IMR-90 (cell line): ENCODE measurements at regions not wholly inside any gene's neighbourhood (a gene's known extent, or its start where the extent isn't known, plus 50 kb on each side); places are given as distances from the start of the nearest gene placed in this dataset.
A peak's percentile ranks its signal among the peaks of the same experiment; 100 is the strongest.

Experiments
- ATAC-seq: fragments of 200-7000 bp; cut with Tn5 transposase; 2 replicates; pipeline ENCODE4 v1.9.1; 2020; ENCODE audit warnings: low read depth, mild to moderate bottlenecking, moderate library complexity
- BruUV-seq: library from RNA; stranded (reverse); fragments of 400-500 nt; replicated peaks from 2 replicates; lab custom pipeline; 2021; lab: Mats Ljungman, UMichigan
- CTCF ChIA-PET: fragments of 300-600 bp; formaldehyde crosslinking; extraction: SDS; loops from one replicate; lab custom pipeline; 2021; ENCODE audit warnings: antibody characterized with exemption; lab: Yijun Ruan, JAX
- POLR2A ChIA-PET: fragments of 300-600 bp; sonication (Branson Sonifier 250); formaldehyde crosslinking; loops from one replicate; lab custom pipeline; 2022; ENCODE audit warnings: antibody characterized with exemption; ENCODE audit not compliant: unreplicated experiment; lab: Charles Lee
- DNase-seq: peaks from one replicate; pipeline ENCODE4 v3.0.0; 2013
- H2AFZ ChIP-seq: replicated peaks from 2 replicates; pipeline ENCODE3; 2013; ENCODE audit warnings: low read length, mild to moderate bottlenecking; ENCODE audit not compliant: poor library complexity
- H2AK5ac ChIP-seq: 2 replicates; pipeline ENCODE4 v1.6.1; 2013; ENCODE audit warnings: low read depth, low read length, inconsistent platforms
- H2AK9ac ChIP-seq: replicated peaks from 2 replicates; pipeline ENCODE3; 2013; ENCODE audit warnings: mild to moderate bottlenecking, low read depth, low read length, moderate library complexity; ENCODE audit not compliant: poor library complexity
- H2BK120ac ChIP-seq: 2 replicates; pipeline ENCODE4 v1.6.1; 2013; ENCODE audit warnings: low read depth, low read length, inconsistent platforms
- H2BK15ac ChIP-seq: 3 replicates; pipeline ENCODE4 v1.6.1; 2013; ENCODE audit warnings: low read depth, low read length, inconsistent platforms
- H2BK20ac ChIP-seq: 2 replicates; pipeline ENCODE4 v1.6.1; 2013; ENCODE audit warnings: low read depth, mild to moderate bottlenecking, inconsistent platforms, low read length, moderate library complexity
- H2BK5ac ChIP-seq: 2 replicates; pipeline ENCODE4 v1.6.1; 2013; ENCODE audit warnings: mild to moderate bottlenecking, low read depth, low read length, inconsistent platforms; ENCODE audit not compliant: poor library complexity, severe bottlenecking
- H3K14ac ChIP-seq: replicated peaks from 2 replicates; pipeline ENCODE4 v1.6.1; 2013; ENCODE audit warnings: low read depth, low read length, inconsistent platforms
- H3K18ac ChIP-seq: 2 replicates; pipeline ENCODE4 v1.6.1; 2013; ENCODE audit warnings: low read depth, low read length, control low read depth
- H3K23ac ChIP-seq: 2 replicates; pipeline ENCODE4 v1.6.1; 2013; ENCODE audit warnings: low read depth, low read length, inconsistent platforms
- H3K27ac ChIP-seq: 2 replicates; pipeline ENCODE4 v1.5.1; 2013; ENCODE audit warnings: mild to moderate bottlenecking, control low read depth, low read length; ENCODE audit not compliant: insufficient read depth
- H3K27me3 ChIP-seq: 2 replicates; pipeline ENCODE4 v1.6.1; 2013; ENCODE audit warnings: low read length; ENCODE audit not compliant: control insufficient read depth, insufficient read depth
- H3K36me3 ChIP-seq: 2 replicates; pipeline ENCODE4 v1.6.1; 2013; ENCODE audit warnings: low read length, mixed read lengths; ENCODE audit not compliant: control insufficient read depth, insufficient read depth
- H3K4ac ChIP-seq: 2 replicates; pipeline ENCODE4 v1.6.1; 2013; ENCODE audit warnings: low read depth, low read length, inconsistent platforms
- H3K4me1 ChIP-seq: 2 replicates; pipeline ENCODE4 v1.6.1; 2013; ENCODE audit warnings: low read length, mixed read lengths; ENCODE audit not compliant: control insufficient read depth, insufficient read depth
- H3K4me2 ChIP-seq: 2 replicates; pipeline ENCODE4 v1.6.1; 2013; ENCODE audit warnings: low read depth, mild to moderate bottlenecking, control low read depth, low read length, moderate library complexity
- H3K4me3 ChIP-seq: 2 replicates; pipeline ENCODE4 v1.5.1; 2013; ENCODE audit warnings: low read depth, mild to moderate bottlenecking, control low read depth, low read length, moderate library complexity; ENCODE audit not compliant: insufficient read depth
- H3K56ac ChIP-seq: 2 replicates; pipeline ENCODE4 v1.6.1; 2013; ENCODE audit warnings: low read length, inconsistent platforms; ENCODE audit not compliant: insufficient read depth; ENCODE audit errors: extremely low read depth
- H3K79me1 ChIP-seq, 2 experiments: 2 replicates each; pipeline ENCODE4 v1.6.1; 2013; ENCODE audit warnings: low read length in 2 of 2, inconsistent platforms in 1 of 2, low read depth in 1 of 2
- H3K9ac ChIP-seq: 2 replicates; pipeline ENCODE4 v1.6.1; 2013; ENCODE audit warnings: low read depth, low read length, control low read depth
- H3K9me1 ChIP-seq: 2 replicates; pipeline ENCODE4 v1.6.1; 2013; ENCODE audit warnings: low read length, inconsistent platforms; ENCODE audit not compliant: insufficient read depth
- H3K9me3 ChIP-seq: 2 replicates; pipeline ENCODE4 v1.6.1; 2013; ENCODE audit warnings: low read length; ENCODE audit not compliant: control insufficient read depth, insufficient read depth
- H4K20me1 ChIP-seq: 2 replicates; pipeline ENCODE4 v1.6.1; 2013; ENCODE audit warnings: low read length, inconsistent platforms; ENCODE audit not compliant: insufficient read depth
- H4K5ac ChIP-seq: 2 replicates; pipeline ENCODE4 v1.6.1; 2013; ENCODE audit warnings: mild to moderate bottlenecking, low read depth, low read length, control low read depth
- H4K8ac ChIP-seq, 2 experiments: 2 replicates each; pipeline ENCODE4 v1.6.1; 2013; ENCODE audit warnings: low read depth in 2 of 2, low read length in 2 of 2, control low read depth in 1 of 2, inconsistent platforms in 1 of 2
- H4K91ac ChIP-seq: 2 replicates; pipeline ENCODE4 v1.6.1; 2013; ENCODE audit warnings: low read depth, low read length, inconsistent platforms; ENCODE audit not compliant: insufficient read depth
- BHLHE40 ChIP-seq: fragments of 150-350 bp; IDR thresholded peaks from 2 replicates; pipeline ENCODE4 v1.6.1; 2016; ENCODE audit warnings: mild to moderate bottlenecking, low read depth, low read length
- MAFK ChIP-seq: IDR thresholded peaks from 2 replicates; pipeline ENCODE4 v1.6.1; 2012; ENCODE audit warnings: low read depth, low read length, improper control_type of control experiment
- MAZ ChIP-seq: IDR thresholded peaks from 2 replicates; pipeline ENCODE4 v1.6.1; 2012; ENCODE audit warnings: low read depth, mild to moderate bottlenecking, low read length, improper control_type of control experiment, moderate library complexity, borderline replicate concordance
- RAD21 ChIP-seq: IDR thresholded peaks from 2 replicates; pipeline ENCODE4 v1.6.1; 2012; ENCODE audit warnings: low read length, improper control_type of control experiment
- WGBS, 2 experiments: methylation state at CpG; one replicate each; pipeline versions ENCODE4 v1.1.5 to v1.1.7; 2013; ENCODE audit warnings: missing lambda C conversion rate in 2 of 2; ENCODE audit not compliant: insufficient read length in 1 of 2; ENCODE audit errors: extremely low coverage in 2 of 2; 5-methylcytosine and 5-hydroxymethylcytosine counted together
- dilution Hi-C: fragments of 300-500 bp; cut with HindIII; formaldehyde crosslinking; loops from one replicate; pipeline ENCODE4 v1.14.3; 2018; ENCODE audit warnings: low sequenced_read_pairs; ENCODE audit not compliant: unreplicated experiment
- in situ Hi-C: fragments of 300-500 bp; cut with MboI; formaldehyde crosslinking; loops from 3 replicates; pipeline ENCODE4 v1.14.3; 2019; ENCODE audit warnings: low sequenced_read_pairs, inconsistent platforms, mixed read lengths
- intact Hi-C: fragments of 100-400 bp; cut with micrococcal nuclease; formaldehyde crosslinking; loops from 2 replicates; pipeline ENCODE4 v1.10.0; 2022
- TF ChIP-seq, protein P1 (sequence below): conservative IDR thresholded peaks from 2 replicates; pipeline ENCODE4 v1.5.1; 2012; ENCODE audit warnings: mild to moderate bottlenecking, low read depth, low read length, improper control_type of control experiment

DNA sequence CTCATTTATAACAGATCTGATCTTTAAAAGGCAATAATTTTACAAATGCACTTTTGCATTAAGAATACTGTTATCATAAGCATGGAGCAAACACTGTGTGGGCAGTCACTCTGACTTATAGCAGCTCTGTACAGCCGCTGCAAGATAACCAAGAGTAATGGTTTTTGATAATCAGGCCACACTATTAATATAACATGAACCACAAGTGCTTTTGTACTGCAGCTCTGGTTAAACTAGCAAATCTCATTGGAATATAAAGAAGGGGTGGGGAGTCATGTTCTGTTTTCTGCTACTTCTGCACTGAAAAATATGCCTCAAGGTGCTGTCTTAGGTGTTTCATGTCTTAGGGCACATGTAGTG, 357.4 kb downstream of the LMO4 start:
- Histone ChIP-seq H2AK5ac (peak overlapping the region; percentile 27; the same call in 1 of the 2 replicates), H3K14ac (no peak overlapping the region), H2BK120ac (no peak overlapping the region), H4K91ac (no peak overlapping the region), H4K8ac (peak overlapping the region in 1 of 2 experiments; percentile 38; a peak in 1 of 4 replicates), H3K9ac (no peak overlapping the region), H3K56ac (no peak overlapping the region), H2AK9ac (no peak overlapping the region), H3K27me3 (no peaks in the 10 kb centered on the region), H4K5ac (no peak overlapping the region), H3K4me3 (no peak overlapping the region), H3K79me1 (no peaks in the 10 kb centered on the region), H3K4me1 (peaks cover 10% of the 10 kb centered on the region), H2AFZ (peak overlapping the region; percentile 26), H3K9me3 (no peaks in the 10 kb centered on the region), H2BK20ac (no peak overlapping the region), H4K20me1 (no peaks in the 10 kb centered on the region), H2BK15ac (no peak overlapping the region), H3K27ac (no peak overlapping the region), H3K36me3 (no peaks in the 10 kb centered on the region), H3K18ac (peak overlapping the region; percentile 18), H2BK5ac (no peak overlapping the region), H3K4me2 (no peak overlapping the region; the same call in 1 of the 2 replicates), H3K23ac (no peak overlapping the region), H3K4ac (no peak overlapping the region), H3K9me1 (no peaks in the 10 kb centered on the region; the same call in 1 of the 2 replicates)
- no peak for DNase-seq
- ChIA-PET POLR2A (no interaction called here), CTCF (interaction anchor here (1.1 kb wide), 1 partner anchor 268 kb away, joined by 4 read pairs; no protein-coding TSS in a partner anchor)
- ATAC-seq = no peak
- no peak for TF ChIP-seq RAD21
- no peak for TF ChIP-seq BHLHE40
- TF ChIP-seq MAZ = no peak
- no peak for TF ChIP-seq MAFK
- TF ChIP-seq, protein P1, sequence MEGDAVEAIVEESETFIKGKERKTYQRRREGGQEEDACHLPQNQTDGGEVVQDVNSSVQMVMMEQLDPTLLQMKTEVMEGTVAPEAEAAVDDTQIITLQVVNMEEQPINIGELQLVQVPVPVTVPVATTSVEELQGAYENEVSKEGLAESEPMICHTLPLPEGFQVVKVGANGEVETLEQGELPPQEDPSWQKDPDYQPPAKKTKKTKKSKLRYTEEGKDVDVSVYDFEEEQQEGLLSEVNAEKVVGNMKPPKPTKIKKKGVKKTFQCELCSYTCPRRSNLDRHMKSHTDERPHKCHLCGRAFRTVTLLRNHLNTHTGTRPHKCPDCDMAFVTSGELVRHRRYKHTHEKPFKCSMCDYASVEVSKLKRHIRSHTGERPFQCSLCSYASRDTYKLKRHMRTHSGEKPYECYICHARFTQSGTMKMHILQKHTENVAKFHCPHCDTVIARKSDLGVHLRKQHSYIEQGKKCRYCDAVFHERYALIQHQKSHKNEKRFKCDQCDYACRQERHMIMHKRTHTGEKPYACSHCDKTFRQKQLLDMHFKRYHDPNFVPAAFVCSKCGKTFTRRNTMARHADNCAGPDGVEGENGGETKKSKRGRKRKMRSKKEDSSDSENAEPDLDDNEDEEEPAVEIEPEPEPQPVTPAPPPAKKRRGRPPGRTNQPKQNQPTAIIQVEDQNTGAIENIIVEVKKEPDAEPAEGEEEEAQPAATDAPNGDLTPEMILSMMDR = no peak
- BruUV-seq = no TSS peak
- dilution Hi-C loops = no loop called here
- in situ Hi-C loops = loop anchor here (10.0 kb wide), 1 partner anchor 259 kb away; no protein-coding TSS in a partner anchor
- intact Hi-C loops = no loop called here
- WGBS, 2 experiments = no CpG with 5 or more reads among the region's 1 CpG
